ENCODE measurements at regions not wholly inside any gene's neighbourhood (a gene's known extent, or its start where the extent isn't known, plus 50 kb on each side); places are given as distances from the start of the nearest gene placed in this dataset.
"Not testable (repeated sequence)": the region's sequence is repeated elsewhere in the genome, so short reads cannot be mapped to it uniquely, and the experiment has no call there.

DNA sequence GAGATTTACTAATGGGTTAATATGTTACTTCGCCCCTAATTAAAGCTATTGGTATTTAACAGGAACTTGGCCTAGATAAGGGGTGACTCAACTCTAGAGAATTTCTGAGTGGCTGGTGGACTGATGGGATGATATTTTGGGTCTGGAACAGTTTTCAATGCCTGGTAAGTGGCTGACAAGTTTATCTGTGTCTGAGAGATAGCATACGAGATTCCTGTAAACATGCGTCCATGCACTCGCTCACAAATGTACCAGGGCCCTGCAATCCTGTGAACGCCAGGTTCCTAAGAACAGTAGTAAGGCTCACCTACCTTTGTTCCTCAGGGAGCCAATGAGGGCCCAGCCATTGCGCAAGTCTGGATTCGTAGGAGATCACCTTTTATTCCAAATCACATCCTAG, 683.8 kb upstream of the ANKRD30A start:
- H3K4me1 ChIP-seq (ENCODE audit: control insufficient read depth in 2 of 2, insufficient read depth in 2 of 2, low read length in 2 of 2) = no peaks in the 10 kb centered on the region
- no peaks in the 10 kb centered on the region for H3K27me3 ChIP-seq (ENCODE audit: control insufficient read depth in 2 of 2, insufficient read depth in 2 of 2, low read length in 2 of 2)
- no peak overlapping the region for H3K4me3 ChIP-seq (ENCODE audit: low read length in 2 of 2)
- no peaks in the 10 kb centered on the region for H3K36me3 ChIP-seq (ENCODE audit: control insufficient read depth in 2 of 2, insufficient read depth in 2 of 2, low read length in 2 of 2)
- no peak overlapping the region for H3K9ac ChIP-seq (ENCODE audit: low read depth in 1 of 2, low read length in 2 of 2)
- no peak overlapping the region for H3K27ac ChIP-seq (ENCODE audit: low read depth in 2 of 2, low read length in 2 of 2)
- no peaks in the 10 kb centered on the region for H3K9me3 ChIP-seq (ENCODE audit: control insufficient read depth in 2 of 2, low read length in 2 of 2)

DNA sequence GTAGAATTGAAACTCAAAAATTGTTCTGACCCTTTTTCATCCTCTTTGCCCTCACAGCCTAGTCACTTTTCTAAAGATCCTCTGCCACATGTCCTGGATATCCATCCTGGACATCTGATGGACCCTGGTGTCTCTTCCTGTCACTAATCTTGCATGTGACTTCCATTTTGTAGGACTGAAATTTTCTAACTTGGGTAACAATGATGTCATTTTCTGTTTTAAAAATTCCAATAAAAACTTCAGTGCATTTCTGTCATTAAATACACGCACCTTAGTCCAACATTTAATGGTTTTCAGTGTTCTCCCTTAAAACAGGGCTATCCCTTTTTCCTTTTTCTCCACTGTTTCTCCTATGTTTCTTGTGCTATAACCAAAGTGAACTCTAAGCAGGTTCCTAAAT, 684.9 kb upstream of the ANKRD30A start:
- H3K4me3 ChIP-seq (ENCODE audit: low read length in 2 of 2) = no peak overlapping the region
- H3K27ac ChIP-seq (ENCODE audit: low read depth in 2 of 2, low read length in 2 of 2) = no peak overlapping the region
- H3K9ac ChIP-seq (ENCODE audit: low read depth in 1 of 2, low read length in 2 of 2) = no peak overlapping the region
- H3K36me3 ChIP-seq (ENCODE audit: control insufficient read depth in 2 of 2, insufficient read depth in 2 of 2, low read length in 2 of 2) = no peaks in the 10 kb centered on the region
- H3K27me3 ChIP-seq (ENCODE audit: control insufficient read depth in 2 of 2, insufficient read depth in 2 of 2, low read length in 2 of 2) = no peaks in the 10 kb centered on the region
- H3K9me3 ChIP-seq (ENCODE audit: control insufficient read depth in 2 of 2, low read length in 2 of 2) = no peaks in the 10 kb centered on the region
- no peaks in the 10 kb centered on the region for H3K4me1 ChIP-seq (ENCODE audit: control insufficient read depth in 2 of 2, insufficient read depth in 2 of 2, low read length in 2 of 2)

DNA sequence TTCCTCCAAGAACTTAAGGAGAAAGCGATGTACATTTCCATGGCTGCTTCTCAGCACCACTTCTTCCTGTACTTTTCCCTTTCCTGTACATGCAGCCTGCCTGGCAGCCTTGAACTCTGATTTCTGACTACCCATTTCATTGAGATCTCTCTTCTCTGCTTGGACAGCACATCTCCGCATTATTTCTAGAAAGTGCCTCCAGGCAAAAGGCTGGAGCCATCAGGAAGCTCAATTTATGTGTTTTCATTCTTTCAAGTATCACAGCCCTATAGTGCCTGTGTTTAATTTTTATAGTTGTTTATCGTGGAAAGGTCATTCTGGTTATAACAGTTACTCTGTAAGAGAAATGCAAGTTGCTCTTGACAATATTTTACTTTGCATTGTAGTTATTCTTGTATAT, 688.0 kb upstream of the ANKRD30A start:
- H3K9me3 ChIP-seq (ENCODE audit: control insufficient read depth in 2 of 2, low read length in 2 of 2) = no peaks in the 10 kb centered on the region
- no peaks in the 10 kb centered on the region for H3K27me3 ChIP-seq (ENCODE audit: control insufficient read depth in 2 of 2, insufficient read depth in 2 of 2, low read length in 2 of 2)
- H3K9ac ChIP-seq (ENCODE audit: low read depth in 1 of 2, low read length in 2 of 2) = no peak overlapping the region

DNA sequence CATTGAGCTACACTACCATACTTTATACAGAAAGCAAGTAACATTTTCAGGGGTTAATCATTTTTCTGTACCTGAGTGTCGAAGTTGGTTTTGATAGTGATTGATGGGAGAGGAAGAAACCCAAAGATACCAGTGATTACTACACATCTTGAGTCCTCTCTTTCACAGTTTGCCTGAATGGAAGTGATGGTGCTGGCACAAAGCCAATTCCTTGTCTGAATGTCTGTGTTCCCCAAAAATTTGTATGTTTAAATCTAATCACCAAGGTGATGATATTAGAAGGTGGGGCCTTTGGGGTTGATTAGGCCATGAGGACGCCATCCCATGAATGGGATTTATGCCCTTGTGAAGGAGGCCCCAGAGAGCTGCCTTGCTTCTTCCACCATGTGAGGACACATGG, 696.9 kb upstream of the ANKRD30A start:
- Histone ChIP-seq H3K27me3 (ENCODE audit: control insufficient read depth in 2 of 2, insufficient read depth in 2 of 2, low read length in 2 of 2) (no peaks in the 10 kb centered on the region), H3K9ac (ENCODE audit: low read depth in 1 of 2, low read length in 2 of 2) (no peak overlapping the region), H3K27ac (ENCODE audit: low read depth in 2 of 2, low read length in 2 of 2) (no peak overlapping the region), H3K4me3 (ENCODE audit: low read length in 2 of 2) (no peak overlapping the region), H3K36me3 (ENCODE audit: control insufficient read depth in 2 of 2, insufficient read depth in 2 of 2, low read length in 2 of 2) (no peaks in the 10 kb centered on the region), H3K9me3 (ENCODE audit: control insufficient read depth in 2 of 2, low read length in 2 of 2) (peaks cover 0 to 2% of the 10 kb centered on the region in 2 donors), H3K4me1 (ENCODE audit: control insufficient read depth in 2 of 2, insufficient read depth in 2 of 2, low read length in 2 of 2) (no peaks in the 10 kb centered on the region)

More for the DNA sequence above, 688.0 kb upstream of the ANKRD30A start:
- Histone ChIP-seq H3K4me3 (ENCODE audit: low read length in 2 of 2) (no peak overlapping the region), H3K4me1 (ENCODE audit: control insufficient read depth in 2 of 2, insufficient read depth in 2 of 2, low read length in 2 of 2) (no peaks in the 10 kb centered on the region), H3K36me3 (ENCODE audit: control insufficient read depth in 2 of 2, insufficient read depth in 2 of 2, low read length in 2 of 2) (no peaks in the 10 kb centered on the region), H3K27ac (ENCODE audit: low read depth in 2 of 2, low read length in 2 of 2) (no peak overlapping the region)

DNA sequence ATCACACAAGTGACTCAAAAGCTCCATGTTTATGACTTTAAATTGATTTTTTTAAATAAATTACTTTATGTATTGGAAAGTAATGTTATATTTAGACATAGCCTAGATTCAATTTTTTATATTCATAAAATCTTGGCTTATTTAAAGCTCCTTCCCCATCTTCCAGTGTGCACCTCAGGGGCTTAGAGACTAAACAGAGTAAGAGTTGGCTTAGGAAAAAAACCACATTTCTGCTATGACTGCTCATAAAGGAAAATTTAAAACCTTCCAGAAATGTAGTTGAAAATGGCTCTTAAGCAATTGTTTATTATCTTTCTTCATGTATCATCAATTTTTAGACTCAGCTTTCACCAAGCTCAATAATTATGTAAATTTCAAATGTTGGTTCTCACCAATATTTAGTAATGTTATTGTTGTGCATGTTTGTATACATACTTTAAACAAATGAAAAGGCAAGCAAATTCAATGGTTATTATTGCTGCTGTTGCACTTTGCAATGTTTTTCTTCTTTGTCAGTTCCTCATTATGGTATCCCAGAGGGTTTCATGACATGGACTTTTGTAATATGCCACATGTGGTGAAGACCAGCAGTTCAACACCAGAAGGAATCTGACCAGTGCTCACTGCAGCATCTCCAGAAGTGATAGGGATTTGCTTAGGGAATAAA, 700.1 kb upstream of the ANKRD30A start:
- no peak overlapping the region for H3K9ac ChIP-seq (ENCODE audit: low read depth in 1 of 2, low read length in 2 of 2)
- H3K27ac ChIP-seq (ENCODE audit: low read depth in 2 of 2, low read length in 2 of 2) = no peak overlapping the region
- H3K4me1 ChIP-seq (ENCODE audit: control insufficient read depth in 2 of 2, insufficient read depth in 2 of 2, low read length in 2 of 2) = no peaks in the 10 kb centered on the region
- no peaks in the 10 kb centered on the region for H3K27me3 ChIP-seq (ENCODE audit: control insufficient read depth in 2 of 2, insufficient read depth in 2 of 2, low read length in 2 of 2)
- H3K9me3 ChIP-seq (ENCODE audit: control insufficient read depth in 2 of 2, low read length in 2 of 2) = peaks cover 0 to 2% of the 10 kb centered on the region in 2 donors
- no peaks in the 10 kb centered on the region for H3K36me3 ChIP-seq (ENCODE audit: control insufficient read depth in 2 of 2, insufficient read depth in 2 of 2, low read length in 2 of 2)
- H3K4me3 ChIP-seq (ENCODE audit: low read length in 2 of 2) = no peak overlapping the region

DNA sequence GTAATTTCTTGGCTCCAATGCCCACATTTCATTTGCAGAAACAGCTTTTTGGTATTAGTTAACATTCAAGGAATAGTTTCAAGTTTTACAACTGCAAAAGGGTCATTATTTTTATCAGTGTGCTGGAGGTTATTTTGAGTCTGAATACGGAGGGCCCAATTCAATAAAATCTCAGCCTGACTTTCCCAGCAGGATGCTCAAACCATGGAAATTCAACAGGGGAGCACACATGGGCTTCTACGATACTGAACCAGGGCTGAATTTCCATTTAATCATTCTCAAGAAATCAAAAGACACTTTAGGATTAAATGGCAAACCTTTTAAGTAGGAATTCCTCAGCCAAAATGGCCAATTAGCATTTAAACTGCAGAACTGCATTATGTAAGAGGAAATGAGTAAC, 700.9 kb upstream of the ANKRD30A start:
- H3K36me3 ChIP-seq (ENCODE audit: control insufficient read depth in 2 of 2, insufficient read depth in 2 of 2, low read length in 2 of 2) = no peaks in the 10 kb centered on the region
- H3K27ac ChIP-seq (ENCODE audit: low read depth in 2 of 2, low read length in 2 of 2) = no peak overlapping the region
- no peak overlapping the region for H3K4me3 ChIP-seq (ENCODE audit: low read length in 2 of 2)
- no peaks in the 10 kb centered on the region for H3K4me1 ChIP-seq (ENCODE audit: control insufficient read depth in 2 of 2, insufficient read depth in 2 of 2, low read length in 2 of 2)
- no peaks in the 10 kb centered on the region for H3K27me3 ChIP-seq (ENCODE audit: control insufficient read depth in 2 of 2, insufficient read depth in 2 of 2, low read length in 2 of 2)
- peaks cover 0 to 2% of the 10 kb centered on the region in 2 donors for H3K9me3 ChIP-seq (ENCODE audit: control insufficient read depth in 2 of 2, low read length in 2 of 2)
- H3K9ac ChIP-seq (ENCODE audit: low read depth in 1 of 2, low read length in 2 of 2) = no peak overlapping the region

DNA sequence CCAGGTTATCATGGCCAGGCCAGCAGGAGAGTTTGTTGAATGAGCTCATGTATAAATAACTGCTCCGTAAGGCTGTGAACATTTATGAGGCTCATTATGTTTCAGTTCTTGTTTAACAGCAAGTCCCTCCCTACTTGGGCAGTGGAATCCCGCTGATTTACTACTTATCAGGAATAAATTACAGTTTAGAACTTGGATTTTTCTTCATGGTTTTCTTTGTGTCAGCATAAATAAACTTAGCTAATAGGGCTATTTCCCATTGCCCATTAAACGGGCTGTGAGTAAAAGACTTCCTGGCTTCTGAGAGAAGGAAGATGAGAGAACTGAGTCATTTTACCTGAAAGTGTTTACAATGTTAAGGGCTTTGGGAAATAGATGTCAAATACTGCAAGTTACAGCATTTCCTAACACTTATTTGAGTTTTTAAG, 701.6 kb upstream of the ANKRD30A start:
- Histone ChIP-seq H3K4me1 (ENCODE audit: control insufficient read depth in 2 of 2, insufficient read depth in 2 of 2, low read length in 2 of 2) (no peaks in the 10 kb centered on the region), H3K27ac (ENCODE audit: low read depth in 2 of 2, low read length in 2 of 2) (no peak overlapping the region), H3K36me3 (ENCODE audit: control insufficient read depth in 2 of 2, insufficient read depth in 2 of 2, low read length in 2 of 2) (no peaks in the 10 kb centered on the region), H3K4me3 (ENCODE audit: low read length in 2 of 2) (no peak overlapping the region), H3K9me3 (ENCODE audit: control insufficient read depth in 2 of 2, low read length in 2 of 2) (peaks cover 0 to 2% of the 10 kb centered on the region in 2 donors), H3K27me3 (ENCODE audit: control insufficient read depth in 2 of 2, insufficient read depth in 2 of 2, low read length in 2 of 2) (no peaks in the 10 kb centered on the region), H3K9ac (ENCODE audit: low read depth in 1 of 2, low read length in 2 of 2) (no peak overlapping the region)

DNA sequence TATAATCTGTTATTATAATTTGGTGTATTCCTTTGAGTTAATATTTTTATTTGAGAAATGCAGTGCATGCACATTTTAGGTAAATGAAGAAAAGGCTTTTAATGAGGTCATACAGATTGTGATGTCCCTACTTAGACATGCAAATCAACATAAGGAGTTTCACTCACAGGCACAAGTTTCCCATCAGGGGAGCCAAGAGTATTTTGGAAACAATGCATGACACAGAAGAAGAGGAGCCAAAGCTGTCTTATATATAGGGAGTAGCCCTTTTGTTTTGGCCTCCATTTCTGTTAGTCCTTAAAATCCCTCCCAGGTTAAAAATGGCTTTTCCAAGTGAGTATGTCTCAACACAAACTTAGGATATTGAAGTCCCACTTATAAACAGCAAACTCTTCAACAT, 703.4 kb upstream of the ANKRD30A start:
- Histone ChIP-seq H3K9ac (ENCODE audit: low read depth in 1 of 2, low read length in 2 of 2) (no peak overlapping the region), H3K27me3 (ENCODE audit: control insufficient read depth in 2 of 2, insufficient read depth in 2 of 2, low read length in 2 of 2) (no peaks in the 10 kb centered on the region), H3K27ac (ENCODE audit: low read depth in 2 of 2, low read length in 2 of 2) (no peak overlapping the region), H3K4me3 (ENCODE audit: low read length in 2 of 2) (no peak overlapping the region), H3K4me1 (ENCODE audit: control insufficient read depth in 2 of 2, insufficient read depth in 2 of 2, low read length in 2 of 2) (no peaks in the 10 kb centered on the region), H3K36me3 (ENCODE audit: control insufficient read depth in 2 of 2, insufficient read depth in 2 of 2, low read length in 2 of 2) (no peaks in the 10 kb centered on the region), H3K9me3 (ENCODE audit: control insufficient read depth in 2 of 2, low read length in 2 of 2) (no peaks in the 10 kb centered on the region)

DNA sequence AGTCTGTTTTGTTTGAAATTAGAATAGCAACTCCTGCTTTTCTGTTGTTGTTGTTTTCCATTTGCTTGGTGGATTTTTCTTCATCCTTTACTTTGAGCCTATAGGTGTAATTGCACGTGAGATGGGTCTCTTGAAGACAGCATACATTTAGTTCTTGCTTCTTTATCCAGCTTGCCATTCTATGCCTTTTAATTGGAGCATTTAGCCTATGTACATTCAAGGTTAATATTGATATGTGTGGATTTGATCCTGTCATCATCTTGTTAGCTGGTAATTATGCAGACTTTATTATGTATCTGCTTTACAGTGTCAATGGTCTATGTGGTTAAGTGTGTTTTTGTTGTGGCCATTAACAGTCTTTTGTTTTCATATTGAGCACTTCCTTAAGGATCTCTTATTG, 708.9 kb upstream of the ANKRD30A start:
- Histone ChIP-seq H3K36me3 (ENCODE audit: control insufficient read depth in 2 of 2, insufficient read depth in 2 of 2, low read length in 2 of 2) (no peaks in the 10 kb centered on the region), H3K27ac (ENCODE audit: low read depth in 2 of 2, low read length in 2 of 2) (no peak overlapping the region), H3K9me3 (ENCODE audit: control insufficient read depth in 2 of 2, low read length in 2 of 2) (no peaks in the 10 kb centered on the region), H3K4me1 (ENCODE audit: control insufficient read depth in 2 of 2, insufficient read depth in 2 of 2, low read length in 2 of 2) (no peaks in the 10 kb centered on the region), H3K9ac (ENCODE audit: low read depth in 1 of 2, low read length in 2 of 2) (no peak overlapping the region), H3K27me3 (ENCODE audit: control insufficient read depth in 2 of 2, insufficient read depth in 2 of 2, low read length in 2 of 2) (no peaks in the 10 kb centered on the region), H3K4me3 (ENCODE audit: low read length in 2 of 2) (no peak overlapping the region)

DNA sequence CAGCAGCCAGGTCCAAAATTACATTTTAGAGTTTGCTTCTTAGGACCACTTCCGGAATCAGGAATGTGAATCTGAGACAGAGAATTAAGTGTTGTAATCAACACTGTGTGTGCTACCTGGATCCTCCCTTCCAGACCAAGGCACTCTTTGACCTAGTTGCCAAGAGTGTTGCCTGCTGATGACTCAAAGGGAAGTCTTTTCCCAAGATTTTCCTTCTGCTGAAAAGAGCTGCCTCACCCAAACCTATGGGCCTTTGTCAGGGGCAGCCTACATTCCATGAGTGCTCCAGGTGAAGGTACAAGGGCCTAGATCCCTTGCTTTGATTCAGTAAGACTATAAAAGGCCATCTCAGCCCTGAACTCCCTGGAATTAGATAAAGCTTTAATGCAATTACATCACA, 712.5 kb upstream of the ANKRD30A start:
- Histone ChIP-seq H3K9ac (ENCODE audit: low read depth in 1 of 2, low read length in 2 of 2) (no peak overlapping the region), H3K9me3 (ENCODE audit: control insufficient read depth in 2 of 2, low read length in 2 of 2) (no peaks in the 10 kb centered on the region), H3K36me3 (ENCODE audit: control insufficient read depth in 2 of 2, insufficient read depth in 2 of 2, low read length in 2 of 2) (no peaks in the 10 kb centered on the region), H3K4me3 (ENCODE audit: low read length in 2 of 2) (no peak overlapping the region), H3K27ac (ENCODE audit: low read depth in 2 of 2, low read length in 2 of 2) (no peak overlapping the region), H3K4me1 (ENCODE audit: control insufficient read depth in 2 of 2, insufficient read depth in 2 of 2, low read length in 2 of 2) (no peaks in the 10 kb centered on the region), H3K27me3 (ENCODE audit: control insufficient read depth in 2 of 2, insufficient read depth in 2 of 2, low read length in 2 of 2) (no peaks in the 10 kb centered on the region)

DNA sequence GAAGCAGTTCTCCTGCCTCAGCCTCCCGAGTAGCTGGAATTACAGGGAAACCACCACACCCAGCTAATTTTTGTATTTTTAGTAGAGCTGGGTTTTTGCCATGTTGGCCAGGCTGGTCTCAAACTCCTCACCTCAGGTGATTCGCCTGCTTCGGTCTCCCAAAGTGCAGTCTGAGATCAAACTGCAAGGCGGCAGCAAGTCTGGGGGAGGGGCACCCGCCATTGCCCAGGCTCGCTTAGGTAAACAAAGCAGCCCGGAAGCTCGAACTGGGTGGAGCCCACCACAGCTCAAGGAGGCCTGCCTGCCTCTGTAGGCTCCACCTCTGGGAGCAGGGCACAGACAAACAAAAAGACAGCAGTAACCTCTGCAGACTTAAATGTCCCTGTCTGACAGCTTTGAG, 725.2 kb upstream of the ANKRD30A start:
- H3K4me3 ChIP-seq (ENCODE audit: low read length in 2 of 2); H3K27me3 ChIP-seq (ENCODE audit: control insufficient read depth in 2 of 2, insufficient read depth in 2 of 2, low read length in 2 of 2): not testable (repeated sequence)

More for the DNA sequence above, 725.2 kb upstream of the ANKRD30A start:
- not testable (repeated sequence) for H3K4me1 ChIP-seq (ENCODE audit: control insufficient read depth in 2 of 2, insufficient read depth in 2 of 2, low read length in 2 of 2); H3K9ac ChIP-seq (ENCODE audit: low read depth in 1 of 2, low read length in 2 of 2); H3K9me3 ChIP-seq (ENCODE audit: control insufficient read depth in 2 of 2, low read length in 2 of 2); H3K27ac ChIP-seq (ENCODE audit: low read depth in 2 of 2, low read length in 2 of 2); H3K36me3 ChIP-seq (ENCODE audit: control insufficient read depth in 2 of 2, insufficient read depth in 2 of 2, low read length in 2 of 2)
